Progenitor cell of endocrine pancreas (in vitro differentiated cells): ENCODE measurements at regions not wholly inside any gene's neighbourhood (a gene's known extent, or its start where the extent isn't known, plus 50 kb on each side); places are given as distances from the start of the nearest gene placed in this dataset.

Experiments used
- DNase-seq: peaks from one replicate; pipeline ENCODE4 v3.0.0; 2021; ENCODE audit warnings: low spot score; ENCODE audit not compliant: unreplicated experiment
- H3K27ac Mint-ChIP-seq: 2 replicates; pipeline ENCODE4 v1.8.0; 2021; ENCODE audit warnings: mild to moderate bottlenecking, moderate library complexity, mixed read lengths
- H3K27me3 Mint-ChIP-seq: 2 replicates; pipeline ENCODE4 v1.8.0; 2021; ENCODE audit warnings: mixed read lengths
- H3K36me3 Mint-ChIP-seq: 2 replicates; pipeline ENCODE4 v1.8.0; 2022; ENCODE audit warnings: mixed read lengths; ENCODE audit not compliant: insufficient read depth
- H3K4me1 Mint-ChIP-seq: 2 replicates; pipeline ENCODE4 v1.8.0; 2021; ENCODE audit warnings: low read depth, mixed read lengths
- H3K4me3 Mint-ChIP-seq: 2 replicates; pipeline ENCODE4 v1.8.0; 2021; ENCODE audit warnings: low read depth, mild to moderate bottlenecking, moderate library complexity, mixed read lengths
- H3K9me3 Mint-ChIP-seq: 2 replicates; pipeline ENCODE4 v1.8.0; 2021; ENCODE audit warnings: low read depth, mixed read lengths
- CTCF ChIP-seq: fragments of 200-600 bp; sonication (generic); IDR thresholded peaks from one replicate; pipeline ENCODE4 v1.5.0; 2021; ENCODE audit warnings: antibody characterized with exemption, mild to moderate bottlenecking; ENCODE audit not compliant: unreplicated experiment

GRCh38 chr21:41068967-41069642, 98.9 kb upstream of the BACE2 start:
- peaks cover 20% of the 10 kb centered on the region for H3K27me3 Mint-ChIP-seq
- H3K9me3 Mint-ChIP-seq, result no peaks in the 10 kb centered on the region
- peak; percentile 90 for DNase-seq
- no peaks in the 10 kb centered on the region for H3K36me3 Mint-ChIP-seq
- H3K27ac Mint-ChIP-seq, result peak overlapping the region; percentile 61
- H3K4me3 Mint-ChIP-seq, result peak overlapping the region; percentile 67
- peaks cover 11% of the 10 kb centered on the region for H3K4me1 Mint-ChIP-seq
- peak; percentile 96 for TF ChIP-seq CTCF

GRCh38 chr21:41070284-41070683, 97.7 kb upstream of the BACE2 start:
- Mint-ChIP-seq H3K9me3 (no peaks in the 10 kb centered on the region), H3K27ac (no peak overlapping the region), H3K4me1 (peaks cover 11% of the 10 kb centered on the region), H3K36me3 (no peaks in the 10 kb centered on the region), H3K27me3 (peaks cover 20% of the 10 kb centered on the region), H3K4me3 (no peak overlapping the region)
- no peak for TF ChIP-seq CTCF
- no peak for DNase-seq

GRCh38 chr21:41071258-41072171, 96.4 kb upstream of the BACE2 start:
- H3K4me3 Mint-ChIP-seq, result no peak overlapping the region
- no peaks in the 10 kb centered on the region for H3K9me3 Mint-ChIP-seq
- H3K27me3 Mint-ChIP-seq, result peaks cover 20% of the 10 kb centered on the region
- no peaks in the 10 kb centered on the region for H3K36me3 Mint-ChIP-seq
- no peak overlapping the region for H3K27ac Mint-ChIP-seq
- peaks cover 11% of the 10 kb centered on the region for H3K4me1 Mint-ChIP-seq
- TF ChIP-seq CTCF, result peak; percentile 39
- DNase-seq, result no peak

- TF ChIP-seq CTCF, result no peak
- H3K27me3 Mint-ChIP-seq, result peaks cover 10% of the 10 kb centered on the region
- H3K36me3 Mint-ChIP-seq, result no peaks in the 10 kb centered on the region
- no peak overlapping the region for H3K27ac Mint-ChIP-seq
- H3K4me1 Mint-ChIP-seq, result peaks cover 4% of the 10 kb centered on the region
- no peak overlapping the region for H3K4me3 Mint-ChIP-seq
- no peak for DNase-seq
- no peaks in the 10 kb centered on the region for H3K9me3 Mint-ChIP-seq
Measured at GRCh38 chr21:41073558-41073957, 94.4 kb upstream of the BACE2 start.

- Mint-ChIP-seq H3K36me3 (no peaks in the 10 kb centered on the region), H3K4me1 (peaks cover 4% of the 10 kb centered on the region), H3K27ac (no peak overlapping the region), H3K27me3 (peaks cover 7% of the 10 kb centered on the region), H3K9me3 (no peaks in the 10 kb centered on the region), H3K4me3 (no peak overlapping the region)
- no peak for DNase-seq
- no peak for TF ChIP-seq CTCF
Measured at GRCh38 chr21:41074396-41075184, 93.4 kb upstream of the BACE2 start.
